ENCODE measurements at regions not wholly inside any gene's neighbourhood (a gene's known extent, or its start where the extent isn't known, plus 50 kb on each side); places are given as distances from the start of the nearest gene placed in this dataset.

GRCh38 chr2:109683452-109683851, 69.3 kb downstream of the SOWAHC start:
- Histone ChIP-seq H3K27me3 (no peaks in the 10 kb centered on the region), H3K4me1 (no peaks in the 10 kb centered on the region), H3K27ac (no peak overlapping the region), H3K4me3 (no peak overlapping the region), H3K36me3 (no peaks in the 10 kb centered on the region), H3K9me3 (no peaks in the 10 kb centered on the region)
- no peak for DNase-seq (ENCODE audit: low spot score)
- TF ChIP-seq CTCF (IDR thresholded peaks at IDR 0.05): no peak

- Histone ChIP-seq H3K4me1 (peaks cover 0 to 8% of the 10 kb centered on the region in 2 donors), H3K27ac (no peak overlapping the region), H3K9me3 (no peaks in the 10 kb centered on the region), H3K4me3 (no peak overlapping the region), H3K36me3 (no peaks in the 10 kb centered on the region), H3K27me3 (no peaks in the 10 kb centered on the region)
- DNase-seq (ENCODE audit: low spot score): no peak
- TF ChIP-seq CTCF (IDR thresholded peaks at IDR 0.05): no peak
Observed at GRCh38 chr2:109685453-109685852, 71.3 kb downstream of the SOWAHC start.

- H3K4me1 ChIP-seq: peaks cover 0 to 23% of the 10 kb centered on the region in 2 donors
Observed at GRCh38 chr2:109686921-109687320, 72.8 kb downstream of the SOWAHC start.

GRCh38 chr2:109689182-109689930, 75.2 kb downstream of the SOWAHC start:
- H3K27ac ChIP-seq: peak overlapping the region in 1 of 2 donors; percentile 81
- DNase-seq (ENCODE audit: low spot score): no peak
- H3K4me1 ChIP-seq: peaks cover 0 to 28% of the 10 kb centered on the region in 2 donors
- no peak for TF ChIP-seq CTCF (IDR thresholded peaks at IDR 0.05)
- H3K9me3 ChIP-seq: no peaks in the 10 kb centered on the region
- no peak overlapping the region for H3K4me3 ChIP-seq
- no peaks in the 10 kb centered on the region for H3K36me3 ChIP-seq
- no peaks in the 10 kb centered on the region for H3K27me3 ChIP-seq

More at GRCh38 chr2:109686921-109687320, 72.8 kb downstream of the SOWAHC start:
- Histone ChIP-seq H3K4me3 (no peak overlapping the region), H3K27ac (no peak overlapping the region), H3K9me3 (no peaks in the 10 kb centered on the region), H3K36me3 (no peaks in the 10 kb centered on the region), H3K27me3 (no peaks in the 10 kb centered on the region)
- TF ChIP-seq CTCF (IDR thresholded peaks at IDR 0.05): no peak
- DNase-seq (ENCODE audit: low spot score): no peak

GRCh38 chr2:109689973-109690372, 75.8 kb downstream of the SOWAHC start:
- Histone ChIP-seq H3K27ac (peak overlapping the region; percentile 78 to 81), H3K4me1 (peaks cover 0 to 28% of the 10 kb centered on the region in 2 donors), H3K9me3 (no peaks in the 10 kb centered on the region)

More at GRCh38 chr2:109689973-109690372, 75.8 kb downstream of the SOWAHC start:
- DNase-seq (ENCODE audit: low spot score): no peak
- H3K27me3 ChIP-seq: no peaks in the 10 kb centered on the region
- no peak for TF ChIP-seq CTCF (IDR thresholded peaks at IDR 0.05)
- no peak overlapping the region for H3K4me3 ChIP-seq
- H3K36me3 ChIP-seq: no peaks in the 10 kb centered on the region

Data from right atrium auricular region (tissue), 2 donors.